Breast epithelium (tissue), 3 donors: ENCODE measurements at regions not wholly inside any gene's neighbourhood (a gene's known extent, or its start where the extent isn't known, plus 50 kb on each side); places are given as distances from the start of the nearest gene placed in this dataset.

Source experiments
- CTCF ChIP-seq, 3 donors: fragments of 450-650 bp; IDR thresholded peaks; one replicate each; pipeline ENCODE4 v1.5.1; 2016 to 2017; ENCODE audit warnings: antibody characterized with exemption in 3 of 3, mild to moderate bottlenecking in 3 of 3, moderate library complexity in 3 of 3
- POLR2A ChIP-seq: fragments of 450-650 bp; IDR thresholded peaks from one replicate; pipeline ENCODE4 v1.6.1; 2016; ENCODE audit warnings: antibody characterized with exemption, mild to moderate bottlenecking, moderate library complexity

GRCh38 chr17:5753421-5753820 is 169.1 kb upstream of the NLRP1 start:
- TF ChIP-seq POLR2A, result no peak
- no peak for TF ChIP-seq CTCF (IDR thresholded peaks at IDR 0.05)
